NCI-H774 (cell line): ENCODE measurements at regions not wholly inside any gene's neighbourhood (a gene's known extent, or its start where the extent isn't known, plus 50 kb on each side); places are given as distances from the start of the nearest gene placed in this dataset.
"Not testable (repeated sequence)": the region's sequence is repeated elsewhere in the genome, so short reads cannot be mapped to it uniquely, and the experiment has no call there.

Experiments used
- DNase-seq: peaks from one replicate; lab custom pipeline; 2025; lab: John Stamatoyannopoulos, UW

DNA sequence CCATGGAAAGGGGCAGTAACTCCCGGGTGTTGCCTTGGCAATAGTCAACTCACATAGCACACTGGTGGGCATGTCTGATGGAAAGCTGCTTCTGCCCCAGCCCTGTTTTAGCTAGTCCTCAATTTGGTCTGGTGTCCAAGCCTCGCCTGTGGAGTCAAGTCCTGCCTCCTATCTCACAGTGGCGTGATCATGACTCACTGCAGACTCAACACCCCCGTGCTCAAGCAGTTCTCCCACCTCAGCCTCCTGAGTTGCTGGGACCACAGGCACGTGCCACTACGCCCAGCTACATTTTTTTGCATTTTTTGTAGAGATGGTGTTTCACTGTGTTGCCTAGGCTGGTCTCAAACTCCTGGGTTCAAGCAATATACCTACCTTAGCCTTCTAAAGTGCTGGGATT lies 218.9 kb upstream of the FRG2C start:
- DNase-seq: not testable (repeated sequence)

DNA sequence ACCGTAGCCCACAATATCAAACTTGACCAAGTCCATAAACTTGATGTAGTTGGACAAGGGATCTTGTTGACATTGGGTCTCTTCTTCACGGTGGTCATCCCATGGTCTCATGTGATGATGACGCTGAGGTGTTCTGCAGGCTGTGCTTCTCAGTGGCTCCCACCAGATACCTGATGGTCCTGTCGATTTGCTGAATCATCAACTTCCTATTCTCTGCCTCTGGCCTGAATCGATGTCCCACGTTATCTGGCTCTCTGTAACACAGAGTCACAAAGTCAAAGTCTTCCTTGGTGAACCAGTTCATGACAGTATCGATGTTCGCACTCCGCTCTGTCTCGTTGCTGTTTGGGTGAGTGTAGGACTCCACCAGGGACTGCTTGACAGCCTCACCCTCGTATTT lies 217.2 kb upstream of the FRG2C start:
- not testable (repeated sequence) for DNase-seq

DNA sequence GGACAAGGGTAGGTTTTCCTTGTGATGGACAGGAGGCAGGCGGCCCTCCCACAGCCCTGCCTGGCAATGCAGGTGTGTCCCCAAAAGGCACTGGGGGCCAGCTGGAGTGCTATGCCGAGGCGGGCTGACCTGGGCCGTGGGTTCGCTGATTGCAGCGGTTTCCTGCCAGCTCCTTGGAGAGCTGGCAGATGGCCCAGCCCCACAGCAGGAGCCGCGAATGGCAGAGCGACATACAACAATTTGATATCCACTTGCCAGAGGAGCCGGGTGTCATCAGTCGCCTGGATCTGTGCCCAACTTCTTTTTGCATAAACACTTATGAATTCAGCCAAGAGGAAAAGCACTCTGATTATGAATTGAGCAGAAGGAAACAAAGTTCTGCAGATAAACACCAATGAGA lies 210.8 kb upstream of the FRG2C start:
- DNase-seq: peak; percentile 7

DNA sequence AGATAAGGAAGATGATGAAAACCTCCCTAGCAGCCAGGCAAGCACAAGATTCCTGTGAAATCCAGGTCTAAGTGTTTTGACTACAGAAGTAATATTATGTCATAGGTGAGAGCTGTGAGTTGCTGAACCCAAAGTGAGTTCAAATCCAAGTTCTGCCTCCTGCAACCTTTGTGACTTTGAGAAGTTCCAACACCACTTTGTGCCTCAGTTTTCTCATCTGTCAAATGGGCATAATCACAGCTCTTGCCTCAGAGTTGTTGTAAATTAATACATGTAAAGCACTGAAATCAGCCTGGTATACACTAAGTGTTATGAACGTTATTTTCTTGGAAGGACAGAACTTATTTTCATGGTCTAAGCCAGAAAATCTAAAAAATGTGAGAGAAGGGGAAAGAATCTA lies 210.3 kb upstream of the FRG2C start:
- not testable (repeated sequence) for DNase-seq

DNA sequence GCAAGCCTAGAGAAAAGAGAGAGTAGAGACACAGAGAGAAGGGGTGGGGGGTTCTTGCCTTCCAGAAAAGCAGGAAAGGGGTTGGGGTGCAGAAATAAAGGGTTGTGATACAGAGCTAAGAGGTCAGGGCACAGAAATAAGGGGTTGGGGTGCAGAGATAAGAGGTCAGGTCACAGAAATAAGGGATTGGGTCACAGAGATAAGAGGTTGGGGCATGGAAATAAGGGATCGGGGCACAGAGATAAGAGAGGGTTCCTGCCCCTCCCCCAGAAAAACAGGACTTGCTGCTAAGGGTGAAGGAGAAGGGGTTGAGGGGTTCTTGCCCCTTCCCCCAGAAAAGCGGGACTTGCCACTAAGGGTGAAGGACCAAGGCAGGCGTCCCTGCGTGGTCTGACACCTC lies 189.6 kb upstream of the FRG2C start:
- not testable (repeated sequence) for DNase-seq

DNA sequence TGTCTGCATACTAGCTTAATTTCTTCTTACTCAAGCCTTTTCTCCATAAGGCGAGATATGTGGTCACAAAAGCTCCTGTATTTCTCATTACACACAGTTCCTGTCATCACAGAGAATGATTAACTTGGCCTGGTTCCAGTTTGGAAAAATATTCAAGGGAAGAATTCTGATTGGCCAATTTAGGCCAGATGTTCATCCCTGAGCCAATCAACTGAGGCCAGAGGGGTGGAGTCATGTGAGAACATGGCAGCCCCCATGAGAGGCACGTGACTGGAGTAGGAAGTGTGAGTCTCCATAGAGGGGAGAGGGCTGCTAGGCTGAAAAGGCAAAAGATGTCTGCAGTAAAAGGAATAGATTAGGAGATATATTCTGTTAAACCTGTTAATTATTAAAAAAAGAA lies 167.5 kb upstream of the FRG2C start:
- not testable (repeated sequence) for DNase-seq

DNA sequence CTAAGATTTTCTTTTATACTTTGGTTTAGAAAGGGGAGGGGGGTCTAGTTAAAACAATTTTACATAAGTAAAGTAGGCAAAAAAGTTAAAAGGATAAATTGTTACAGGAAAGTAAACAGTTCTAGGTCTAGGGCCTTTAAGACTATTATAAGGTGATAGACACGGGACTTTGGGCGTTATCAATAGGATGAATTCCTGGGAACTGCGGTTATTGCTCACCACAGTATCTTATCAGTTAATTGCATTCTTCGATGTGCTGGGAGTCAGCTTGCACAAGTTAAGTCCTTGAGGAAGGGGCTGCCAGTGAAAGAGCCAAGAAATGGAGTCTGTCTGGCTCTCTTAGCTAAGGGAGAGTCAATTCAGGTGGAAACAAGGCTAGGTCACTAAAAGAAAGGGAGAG lies 163.8 kb upstream of the FRG2C start:
- not testable (repeated sequence) for DNase-seq

DNA sequence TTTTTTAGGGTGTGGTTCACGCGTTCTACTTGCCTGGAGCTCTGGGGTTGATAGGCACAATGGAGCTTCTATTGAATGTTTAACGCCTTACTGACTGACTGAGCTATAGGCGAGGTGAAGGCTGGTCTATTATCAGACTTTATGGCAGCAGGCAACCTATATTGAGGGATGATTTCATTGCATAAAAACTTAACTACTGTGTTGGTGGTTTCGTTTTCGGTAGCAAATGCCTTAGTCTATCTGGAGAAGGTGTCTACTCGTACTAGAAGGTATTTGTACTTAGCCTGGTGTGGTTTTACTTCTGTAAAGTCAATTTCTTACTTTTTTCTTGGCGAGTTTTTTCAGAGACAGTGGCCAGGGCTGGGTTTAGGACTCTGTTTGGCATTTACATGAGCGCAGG lies 162.0 kb upstream of the FRG2C start:
- DNase-seq: not testable (repeated sequence)

DNA sequence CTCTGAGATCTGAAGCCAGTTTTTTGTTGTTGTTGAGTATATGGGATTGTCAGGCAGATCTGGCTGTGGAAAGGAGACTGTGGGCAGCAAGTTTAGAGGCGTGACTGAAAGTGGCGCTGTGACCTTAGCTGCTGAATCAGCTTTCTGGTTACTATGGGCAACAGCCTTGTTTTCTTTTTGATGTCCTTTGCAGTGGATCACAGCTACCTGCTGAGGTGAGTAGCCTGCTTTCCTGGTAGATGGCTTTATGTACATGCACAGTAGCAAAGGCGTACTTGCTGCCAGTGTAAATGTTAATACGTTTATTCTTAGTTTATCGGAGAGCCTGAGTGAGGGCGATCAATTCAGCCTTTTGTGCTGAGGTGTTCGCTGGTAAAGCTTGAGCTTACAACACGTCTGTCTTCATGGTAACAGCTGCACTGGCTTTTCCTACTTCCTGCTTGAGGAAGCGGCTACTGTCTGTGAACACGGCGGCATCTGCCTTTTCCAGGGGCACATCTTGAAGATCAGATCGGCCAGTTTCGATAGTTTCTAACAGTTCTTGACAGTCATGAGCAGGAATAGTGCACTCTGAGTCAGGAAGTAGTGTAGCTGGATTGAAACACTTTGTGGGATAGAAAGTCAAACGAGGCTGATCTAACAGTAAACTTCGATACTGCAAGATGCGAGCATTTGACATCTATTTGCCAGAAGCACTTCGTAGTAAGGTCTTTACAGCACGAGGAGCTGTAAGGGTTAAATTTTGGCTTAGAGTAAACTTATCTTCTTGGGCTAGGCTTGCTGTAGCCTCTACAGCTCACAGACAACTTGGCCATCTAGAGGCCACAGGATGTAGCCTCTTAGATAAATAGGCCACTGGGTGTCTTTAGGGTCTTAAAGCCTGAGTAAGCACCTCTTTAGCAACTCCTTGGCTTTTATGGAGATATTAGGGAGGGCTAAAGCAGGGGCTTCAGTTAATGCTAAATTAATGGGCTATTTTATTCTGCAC lies 161.1 kb upstream of the FRG2C start:
- peak; percentile 6 for DNase-seq

DNA sequence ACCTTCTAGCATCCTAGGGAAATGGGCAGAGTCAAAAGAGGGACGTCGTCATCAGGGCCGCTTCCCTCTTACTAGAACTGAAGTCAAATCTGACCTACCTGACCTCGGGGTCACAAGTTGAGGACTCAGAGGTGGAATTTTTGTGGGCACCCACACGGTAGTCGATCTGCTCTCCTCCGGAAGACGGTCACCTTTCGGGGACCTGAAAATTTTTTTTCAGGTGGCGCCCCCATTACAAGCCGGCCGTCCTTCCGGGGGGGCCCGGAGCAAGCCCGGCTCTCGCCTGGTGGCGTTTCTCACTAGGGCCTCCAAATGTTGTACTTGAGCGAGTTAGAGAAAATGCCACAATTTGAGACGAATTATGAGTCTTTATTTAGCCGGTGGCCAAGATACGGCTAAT lies 157.5 kb upstream of the FRG2C start:
- DNase-seq: no peak

DNA sequence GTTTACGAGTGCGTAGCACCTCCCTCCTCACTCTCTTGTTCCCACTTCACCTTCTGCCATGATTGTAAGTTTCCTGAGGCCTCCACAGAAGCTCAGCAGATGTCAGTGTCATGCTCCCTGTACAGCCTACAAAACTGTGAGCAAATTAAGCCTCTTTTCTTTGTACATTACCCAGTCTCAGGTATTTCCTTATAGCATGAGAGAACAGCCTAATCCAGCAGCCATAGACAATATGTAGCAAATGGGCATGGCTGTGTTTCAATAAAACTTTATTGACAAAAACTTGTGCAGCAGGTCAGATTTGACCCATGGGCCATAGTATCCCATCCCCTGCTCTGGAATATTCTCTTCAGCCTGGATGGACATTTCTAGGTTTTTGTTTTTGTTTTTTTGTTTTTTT lies 156.2 kb upstream of the FRG2C start:
- not testable (repeated sequence) for DNase-seq

DNA sequence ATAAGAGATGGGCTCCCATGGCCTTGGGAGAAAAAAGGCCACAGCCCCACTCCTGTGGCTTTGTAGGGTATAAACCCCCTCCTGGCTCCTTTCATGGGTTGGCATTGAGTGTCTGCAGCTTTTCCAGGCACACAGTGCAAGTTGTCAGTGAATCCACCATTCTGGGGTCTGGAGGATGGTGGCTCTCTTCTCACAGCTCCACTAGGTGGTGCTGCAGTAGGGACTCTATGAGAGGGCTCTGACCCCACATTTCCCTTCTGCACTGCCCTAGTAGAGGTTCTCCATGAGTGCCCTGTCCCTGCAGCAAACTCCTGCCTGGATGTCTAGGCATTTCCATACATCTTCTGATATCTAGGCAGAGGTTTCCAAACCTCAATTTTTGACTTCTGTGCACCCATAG lies 136.5 kb upstream of the FRG2C start:
- DNase-seq: not testable (repeated sequence)

DNA sequence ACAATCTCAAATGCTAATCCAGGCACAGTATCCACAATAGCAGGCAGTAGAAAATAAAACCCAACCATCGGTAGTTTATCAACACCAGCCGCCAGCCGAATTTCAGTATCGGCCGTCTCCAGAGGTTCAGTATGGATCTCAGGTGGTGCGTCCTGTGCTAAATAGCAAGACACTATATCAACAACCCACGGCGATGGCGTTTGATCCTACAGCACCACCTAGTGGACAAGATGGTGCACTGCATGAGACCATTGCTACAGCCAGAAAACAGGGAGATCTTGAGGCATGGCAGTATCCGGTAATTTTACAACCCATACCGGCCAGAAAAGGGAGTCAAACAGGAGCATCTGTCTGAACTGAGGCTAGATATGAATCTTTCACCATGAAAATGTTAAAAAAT lies 112.0 kb upstream of the FRG2C start:
- DNase-seq: not testable (repeated sequence)

DNA sequence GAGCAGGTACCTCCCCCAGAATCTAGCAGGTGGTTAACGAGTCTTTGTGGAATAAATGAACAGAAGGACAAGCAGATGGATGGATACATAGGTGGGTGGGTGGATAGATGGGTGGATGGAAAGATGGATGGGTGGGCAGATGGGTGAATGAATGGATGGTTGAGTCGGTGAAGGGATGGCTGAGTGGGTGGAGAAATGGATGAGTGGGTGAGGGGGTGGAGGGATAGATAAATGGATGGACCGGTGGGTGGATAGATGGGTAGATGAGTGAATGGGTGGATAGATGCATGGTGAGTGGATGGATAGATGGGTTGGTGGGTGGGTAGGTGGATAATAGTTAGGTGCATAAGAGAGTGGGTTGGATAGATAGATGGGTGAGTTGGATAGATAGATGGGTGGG lies 99.7 kb upstream of the FRG2C start:
- not testable (repeated sequence) for DNase-seq

DNA sequence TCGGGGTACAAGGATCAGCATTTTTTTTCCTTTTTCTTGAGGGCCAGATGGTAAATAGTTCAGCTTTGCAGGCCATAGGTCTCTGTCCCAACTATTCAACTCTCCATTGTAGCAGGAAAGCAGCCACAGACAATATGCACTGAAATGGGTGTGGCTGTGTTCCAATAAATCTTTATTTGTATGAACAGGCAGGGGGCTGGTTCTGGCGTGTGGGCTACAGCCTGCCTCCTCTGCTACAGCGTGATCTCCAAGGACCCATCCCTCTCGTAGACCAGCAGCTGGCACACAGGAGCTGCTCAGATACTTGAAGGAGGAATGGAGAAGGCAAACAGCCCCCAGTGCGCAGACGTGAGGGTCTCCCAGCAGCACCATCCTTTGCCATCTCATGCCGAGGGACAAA lies 91.8 kb upstream of the FRG2C start:
- DNase-seq: not testable (repeated sequence)

DNA sequence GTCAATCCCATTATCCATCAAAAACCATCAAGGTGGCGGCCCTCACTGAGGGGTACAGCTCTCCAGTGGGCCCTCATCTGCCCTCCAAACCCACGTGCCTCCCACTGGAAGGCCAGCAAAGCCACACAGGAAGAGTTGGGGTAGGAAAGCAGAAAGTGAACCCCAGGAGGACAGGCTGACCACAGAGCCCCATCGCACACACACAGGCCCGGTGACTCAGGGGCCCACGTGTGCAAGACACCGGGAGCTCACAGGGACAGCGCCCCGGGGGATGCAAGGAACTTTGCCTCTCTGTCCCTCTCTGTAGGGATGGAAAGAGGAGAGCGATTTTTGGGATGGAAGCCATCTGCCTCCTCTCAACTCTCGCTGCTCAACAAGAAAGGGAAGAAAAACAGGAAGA lies 85.0 kb upstream of the FRG2C start:
- not testable (repeated sequence) for DNase-seq

DNA sequence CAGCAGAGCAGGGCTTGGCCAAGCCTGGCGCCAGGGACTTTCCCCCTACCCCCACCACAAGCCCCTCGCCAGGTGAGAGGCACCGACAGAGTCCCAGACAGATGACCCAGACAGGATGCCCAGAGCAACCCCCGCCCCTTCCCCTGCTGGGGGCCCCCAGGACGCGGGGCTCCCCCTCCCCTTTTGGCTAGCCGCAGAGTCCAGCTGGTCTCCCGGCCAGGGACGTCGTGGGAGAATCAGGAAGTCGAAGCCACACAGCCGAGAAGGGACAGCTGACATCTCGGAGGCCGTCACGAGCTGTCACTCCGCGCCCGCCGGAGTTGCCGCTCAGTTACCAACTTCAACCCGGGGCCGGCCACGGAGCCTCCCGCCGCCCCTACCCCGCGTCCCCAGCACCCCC lies 84.6 kb upstream of the FRG2C start:
- DNase-seq: not testable (repeated sequence)

DNA sequence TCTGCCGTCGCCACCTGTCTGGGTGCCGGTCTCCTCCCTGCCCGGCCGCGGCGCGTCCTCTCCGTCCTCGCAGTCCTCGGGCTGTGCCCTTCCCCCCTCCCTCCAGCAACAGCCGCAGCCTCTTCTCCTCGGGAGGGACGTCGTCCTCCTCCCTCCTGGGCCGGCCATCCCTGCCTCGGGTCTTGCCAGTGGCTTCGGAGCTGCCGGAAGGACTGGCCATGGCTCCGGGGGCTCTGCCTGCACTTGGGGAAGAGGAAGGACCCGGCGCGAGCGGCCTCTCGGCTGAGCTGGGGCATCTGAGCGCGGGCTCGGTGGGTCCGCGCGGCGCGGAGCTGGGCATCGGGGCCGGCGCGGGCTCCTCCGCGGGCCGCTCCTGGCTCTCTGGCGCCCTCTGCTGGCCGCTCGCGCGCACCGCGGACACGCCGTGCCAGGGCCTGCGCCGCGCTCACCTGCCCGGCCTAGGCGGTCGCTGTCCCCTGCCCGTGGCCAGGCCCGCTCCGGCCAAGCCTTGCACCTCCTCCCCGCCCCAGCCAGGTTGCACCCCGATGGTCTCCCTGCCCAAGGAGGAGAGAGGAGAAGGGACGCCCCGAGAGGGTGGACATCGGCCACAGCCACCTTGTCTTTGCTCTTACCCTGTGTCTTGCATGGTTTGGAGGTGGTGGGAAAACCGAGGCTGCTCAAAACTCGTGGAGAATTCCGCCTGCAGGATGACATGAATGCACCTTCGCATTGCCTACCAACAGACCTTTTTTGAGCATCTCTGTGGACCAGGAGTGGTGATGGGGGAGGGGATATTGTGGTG lies 83.9 kb upstream of the FRG2C start:
- DNase-seq: not testable (repeated sequence)

DNA sequence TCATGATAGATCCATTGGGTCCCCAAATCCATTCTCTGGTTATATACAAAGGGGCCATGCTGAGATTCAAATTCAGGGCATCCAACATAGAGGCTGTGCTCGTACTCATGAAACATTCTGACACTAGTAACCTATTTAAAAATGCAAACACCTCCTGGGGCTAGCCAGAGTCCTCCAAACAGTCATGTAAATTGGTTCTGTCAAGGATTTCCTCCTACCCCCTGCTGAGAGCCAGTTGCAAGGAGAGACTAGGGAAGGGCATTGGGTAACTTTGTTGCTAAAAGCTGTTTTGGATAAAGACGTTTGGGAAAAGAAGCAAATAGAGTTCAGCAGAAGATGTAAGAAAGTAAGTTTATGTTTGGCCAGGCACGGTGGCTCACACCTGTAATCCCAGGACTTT lies 81.6 kb upstream of the FRG2C start:
- DNase-seq: not testable (repeated sequence)

DNA sequence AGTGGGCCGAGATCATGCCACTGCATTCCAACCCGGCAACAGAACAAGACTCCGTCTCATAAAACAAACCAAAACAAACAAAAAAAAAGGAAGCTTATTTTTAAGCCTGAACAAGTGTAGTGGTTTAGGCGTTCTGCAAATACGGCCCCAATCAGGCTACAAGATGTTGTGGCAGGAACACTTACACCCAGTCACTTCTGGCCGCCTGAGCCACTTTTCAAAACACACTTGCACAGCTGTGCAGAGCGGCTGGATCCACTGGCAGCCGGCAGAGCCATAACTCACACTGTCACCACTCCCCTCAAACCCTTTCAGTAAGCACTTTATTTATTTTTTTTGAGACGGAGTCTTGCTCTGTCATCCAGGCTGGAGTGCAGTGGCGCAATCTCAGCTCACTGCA lies 81.0 kb upstream of the FRG2C start:
- not testable (repeated sequence) for DNase-seq

DNA sequence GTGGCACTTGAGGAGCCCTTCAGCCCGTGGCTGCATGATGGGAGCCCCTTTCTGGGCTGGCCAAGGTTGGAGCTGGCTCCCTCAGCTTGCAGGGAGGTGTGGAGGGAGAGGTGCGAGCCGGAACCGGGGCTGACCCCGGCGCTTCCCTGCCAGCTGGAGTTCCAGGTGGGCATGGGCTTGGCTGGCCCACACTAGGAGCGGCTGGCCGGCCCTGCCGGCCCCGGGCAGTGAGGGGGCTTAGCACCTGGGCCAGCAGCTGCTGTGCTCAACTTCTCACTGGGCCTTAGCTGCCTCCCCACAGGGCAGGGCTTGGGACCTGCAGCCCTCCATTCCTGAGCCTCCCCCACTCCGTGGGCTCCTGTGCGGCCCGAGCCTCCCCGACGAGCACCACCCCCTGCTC lies 76.4 kb upstream of the FRG2C start:
- DNase-seq: not testable (repeated sequence)

DNA sequence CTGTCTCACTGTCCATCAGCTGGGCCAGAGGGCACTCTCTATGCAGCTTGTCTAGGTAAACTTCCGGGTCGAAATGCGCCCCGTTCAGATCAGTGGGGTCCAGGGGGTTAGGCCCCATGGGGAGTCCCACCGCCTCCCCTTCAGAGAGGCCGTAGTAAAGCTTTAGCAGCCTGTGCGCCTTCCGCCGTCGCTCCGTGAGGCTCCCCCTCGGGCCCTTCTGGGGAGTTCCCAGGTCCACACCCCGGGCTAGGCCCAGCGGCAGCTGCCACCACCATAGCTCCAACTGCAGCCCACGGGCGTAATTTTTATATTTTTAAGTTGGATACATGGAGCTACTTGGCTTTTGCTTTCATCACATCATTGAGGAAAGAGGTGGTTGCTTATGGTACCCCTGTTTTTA lies 73.7 kb upstream of the FRG2C start:
- not testable (repeated sequence) for DNase-seq
